NCI-H1092 treated with DMSO at 0.1 percent for 48 hours (cell line): ENCODE measurements at regions not wholly inside any gene's neighbourhood (a gene's known extent, or its start where the extent isn't known, plus 50 kb on each side); places are given as distances from the start of the nearest gene placed in this dataset.
A peak's percentile ranks its signal among the peaks of the same experiment; 100 is the strongest.

Source experiments
- DNase-seq: peaks from one replicate; lab custom pipeline; 2025; lab: John Stamatoyannopoulos, UW

DNA sequence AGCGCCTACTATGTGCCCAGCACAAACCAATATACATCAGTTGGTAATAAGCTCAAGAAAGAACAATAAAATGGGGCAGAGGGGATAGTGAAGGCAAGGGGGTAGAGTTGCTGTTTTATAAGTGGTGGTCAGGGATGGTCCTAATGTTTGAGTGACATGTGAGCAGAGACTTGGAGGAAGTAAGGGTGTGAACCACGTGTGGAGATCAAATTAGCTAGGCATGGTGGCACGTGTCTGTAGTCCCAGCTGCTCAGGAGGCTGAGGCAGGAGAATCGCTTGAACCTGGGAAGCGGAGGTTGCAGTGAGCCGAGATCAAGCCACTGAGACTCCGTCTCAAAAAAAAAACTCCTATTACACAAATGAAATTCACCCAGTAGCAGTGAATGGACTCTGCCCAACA is 56.5 kb downstream of the IRX6 start:
- DNase-seq, result no peak

GRCh38 chr16:55384288-55385247 is 60.6 kb downstream of the IRX6 start:
- DNase-seq, result no peak

- no peak for DNase-seq
Measured at GRCh38 chr16:55385359-55385758, 61.4 kb downstream of the IRX6 start.

- no peak for DNase-seq
Measured at GRCh38 chr16:55386534-55387296, 62.7 kb downstream of the IRX6 start.

DNA sequence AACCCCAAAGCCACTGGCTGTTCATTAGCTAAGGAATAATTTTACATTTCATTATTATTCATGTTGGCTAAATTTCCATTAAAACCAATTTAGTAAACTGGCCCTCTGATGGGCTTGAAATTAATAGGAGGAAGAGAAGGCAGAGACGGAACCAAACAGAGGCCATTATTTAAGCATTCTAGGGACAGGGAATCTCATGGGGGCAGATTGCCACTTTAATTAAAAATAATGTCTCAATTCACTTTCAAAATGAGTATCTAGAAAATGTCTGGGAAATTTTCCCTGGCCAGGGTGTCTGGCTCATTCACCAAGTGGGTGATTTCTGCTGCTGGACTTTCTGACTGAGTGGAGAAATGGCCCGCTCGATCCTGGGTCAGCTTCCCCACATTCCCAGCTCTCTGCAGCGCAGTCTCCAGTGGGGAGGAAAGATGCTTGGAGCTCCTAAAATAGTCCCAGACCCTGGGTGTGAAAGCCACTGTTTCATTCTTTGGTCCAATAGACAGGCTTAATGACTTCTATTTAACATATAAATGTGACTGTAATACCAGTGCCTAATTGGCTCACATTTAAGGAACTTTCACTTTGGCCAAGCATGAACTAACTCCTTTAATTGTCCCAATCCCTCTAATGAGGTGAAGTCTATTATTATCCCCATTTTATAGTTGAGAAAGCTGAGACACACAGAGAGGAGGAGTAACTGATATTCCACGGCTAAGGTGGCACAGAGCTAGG is 64.3 kb downstream of the IRX6 start:
- DNase-seq, result no peak

DNA sequence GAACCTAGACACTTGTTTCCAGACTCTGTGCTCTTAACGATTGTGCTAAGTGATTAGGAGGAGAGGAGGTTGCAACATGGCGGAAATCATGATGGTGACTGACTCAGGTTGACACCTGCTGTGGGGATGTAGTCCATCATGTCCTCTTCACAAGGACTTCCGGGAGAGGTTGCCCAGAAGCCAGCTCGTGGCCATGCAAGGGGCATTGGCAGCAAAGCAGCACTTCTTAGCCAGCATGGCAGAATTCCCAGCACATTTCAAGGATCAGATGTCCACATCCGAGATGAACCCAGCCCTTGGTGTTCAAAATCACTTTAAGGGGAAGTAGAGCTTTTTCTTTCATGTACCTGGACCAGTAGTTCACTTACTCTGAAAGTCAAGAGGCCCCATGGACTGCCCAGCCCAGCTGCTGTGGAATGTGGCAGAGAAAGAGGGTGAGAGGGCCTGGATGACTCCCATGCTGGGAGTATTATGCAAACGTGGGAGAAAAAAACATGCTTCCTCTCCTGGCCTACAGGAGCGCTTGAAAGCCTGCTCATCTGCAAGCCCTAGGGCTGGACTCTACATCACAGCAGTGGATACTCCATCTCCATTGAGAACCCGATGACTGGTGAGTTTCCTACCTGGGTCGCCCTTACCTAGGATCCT is 65.5 kb downstream of the IRX6 start:
- DNase-seq, result peak; percentile 63

DNA sequence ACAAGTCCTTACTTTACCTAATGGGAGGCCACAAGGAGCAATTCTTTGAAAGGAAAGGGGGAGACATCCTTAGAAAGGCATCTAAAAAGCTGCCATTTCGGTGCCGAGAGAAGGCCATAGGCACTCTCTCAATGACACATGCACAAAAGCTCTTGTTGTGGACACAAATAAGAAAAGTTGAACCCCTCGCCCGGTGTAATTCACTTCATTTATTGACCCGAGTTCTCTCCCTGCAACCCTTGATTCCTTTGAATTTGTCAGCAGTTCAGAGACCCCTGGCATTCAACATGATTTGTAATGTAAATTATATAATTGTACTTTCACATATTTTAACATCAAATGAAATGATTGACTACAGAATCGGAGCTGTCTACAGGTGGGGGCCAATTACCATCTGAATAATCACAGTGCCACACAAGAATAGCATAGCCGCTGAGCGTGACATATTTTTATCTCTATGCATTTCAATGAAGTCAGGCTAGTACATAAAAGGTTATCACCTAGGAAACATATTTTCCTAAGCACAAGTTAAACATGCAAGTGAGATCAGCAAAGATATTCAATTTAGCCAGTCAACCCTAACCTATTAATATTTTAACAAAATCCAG is 66.7 kb downstream of the IRX6 start:
- no peak for DNase-seq

DNA sequence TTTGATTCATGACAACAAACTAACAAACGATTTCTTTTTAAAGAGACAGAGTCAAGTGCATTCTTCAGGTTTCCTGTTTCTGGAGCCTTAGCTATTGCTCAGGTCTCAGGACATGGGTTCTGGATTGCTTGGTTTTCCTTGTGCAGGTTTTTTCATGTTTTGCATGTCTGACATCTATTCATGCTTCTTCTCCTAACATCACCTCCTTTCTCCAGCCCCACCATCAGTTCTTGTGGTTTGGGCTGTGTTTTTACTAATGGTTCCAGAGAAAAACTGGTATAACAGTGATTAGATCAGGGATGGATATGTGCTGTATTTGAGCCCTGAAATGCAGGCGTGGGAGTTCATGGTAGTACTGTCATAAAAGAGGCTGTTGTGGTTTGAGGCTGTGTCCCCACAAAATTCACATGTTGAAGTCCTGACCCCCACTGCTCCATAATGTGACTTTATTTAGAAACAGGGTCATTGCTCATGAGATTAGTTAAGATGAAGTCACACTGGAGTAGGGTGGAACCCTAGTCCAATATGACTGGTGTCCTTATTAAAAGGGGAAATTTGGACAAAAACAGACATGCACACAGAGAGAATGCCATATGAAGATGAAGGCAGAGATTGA is 67.9 kb downstream of the IRX6 start:
- DNase-seq, result no peak

DNA sequence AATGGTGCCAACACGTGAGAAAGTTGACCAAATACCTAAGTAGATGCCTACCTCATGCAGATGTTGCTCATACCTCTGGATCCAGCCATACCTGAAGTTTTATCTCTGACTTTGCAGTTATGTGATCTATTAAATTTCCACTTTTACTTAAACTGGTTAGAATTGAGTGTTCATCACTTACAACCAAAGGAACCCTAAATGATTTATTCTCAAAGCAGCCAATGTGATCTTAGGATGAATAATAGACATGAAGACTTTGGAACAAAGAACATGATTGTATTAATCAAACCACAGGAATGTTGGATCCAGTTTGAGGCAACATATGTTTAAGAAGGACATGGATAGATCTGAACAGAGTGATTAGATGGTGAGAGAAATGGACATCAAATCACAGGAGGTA is 68.7 kb downstream of the IRX6 start:
- DNase-seq, result no peak

DNA sequence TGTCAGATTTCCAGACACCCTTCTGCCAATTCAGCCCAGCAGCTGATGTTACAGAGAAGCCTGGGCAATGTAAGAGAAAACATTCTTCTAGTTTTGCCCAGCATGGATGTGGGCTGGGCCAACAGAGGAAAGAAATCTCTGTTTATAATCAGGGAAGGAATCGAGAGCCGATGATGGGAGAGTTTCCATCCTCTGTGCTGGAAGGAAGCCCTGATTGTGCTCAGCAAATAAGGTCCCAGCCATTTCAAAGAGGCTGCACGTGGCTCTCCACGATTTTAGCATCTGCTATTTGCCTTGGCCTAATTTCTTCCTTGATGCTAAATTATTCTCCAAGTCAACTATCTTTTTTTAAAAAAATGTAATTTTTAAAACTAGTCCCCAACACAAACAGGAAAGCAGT is 70.0 kb downstream of the IRX6 start:
- DNase-seq, result no peak

GRCh38 chr16:55398762-55399161 is 74.8 kb downstream of the IRX6 start:
- no peak for DNase-seq

DNA sequence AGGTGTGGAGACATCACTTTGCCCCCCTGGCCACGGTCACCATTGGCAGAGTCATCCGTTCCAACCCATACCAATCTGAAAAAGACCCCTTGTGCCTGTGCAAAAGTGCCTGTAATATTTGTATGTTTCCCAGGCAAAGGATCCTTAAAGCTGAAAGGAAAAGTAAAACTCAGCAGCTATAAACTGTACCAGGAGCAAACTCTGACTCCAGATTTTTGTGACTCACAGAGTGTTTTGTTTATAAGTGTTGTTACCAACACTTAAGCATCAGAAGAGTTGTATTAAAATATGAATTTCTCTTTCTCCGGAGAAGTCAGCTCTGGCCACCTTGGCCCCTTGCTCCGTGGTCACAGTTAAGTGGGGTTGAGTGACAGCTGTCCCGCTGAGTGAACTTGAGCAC is 75.9 kb downstream of the IRX6 start:
- no peak for DNase-seq

GRCh38 chr16:55401046-55401445 is 77.0 kb downstream of the IRX6 start:
- DNase-seq, result no peak

GRCh38 chr16:55403464-55403863 is 75.5 kb upstream of the MMP2 start:
- no peak for DNase-seq

- no peak for DNase-seq
Measured at GRCh38 chr16:55406651-55407050, 72.3 kb upstream of the MMP2 start.

GRCh38 chr16:55408661-55409060 is 70.3 kb upstream of the MMP2 start:
- no peak for DNase-seq

DNA sequence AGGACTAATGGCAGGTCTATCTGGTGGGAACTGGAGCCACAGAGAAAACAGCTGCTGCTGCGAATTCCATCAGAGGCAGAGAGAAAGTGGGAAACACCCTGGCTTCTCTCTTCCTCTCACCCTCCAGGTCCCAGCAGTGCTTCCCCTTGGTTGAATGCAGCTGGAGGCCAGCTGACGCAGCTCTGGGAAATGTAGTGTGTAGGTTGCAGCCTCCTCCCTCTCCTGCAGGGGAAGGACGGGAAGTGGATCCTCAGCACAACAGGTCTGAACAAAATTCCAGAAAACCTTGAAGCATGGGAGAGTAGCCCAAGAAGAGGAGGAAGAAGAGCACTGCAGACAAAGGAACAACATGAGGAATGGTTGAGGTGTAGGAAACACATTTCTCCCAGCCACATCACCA is 67.8 kb upstream of the MMP2 start:
- no peak for DNase-seq

DNA sequence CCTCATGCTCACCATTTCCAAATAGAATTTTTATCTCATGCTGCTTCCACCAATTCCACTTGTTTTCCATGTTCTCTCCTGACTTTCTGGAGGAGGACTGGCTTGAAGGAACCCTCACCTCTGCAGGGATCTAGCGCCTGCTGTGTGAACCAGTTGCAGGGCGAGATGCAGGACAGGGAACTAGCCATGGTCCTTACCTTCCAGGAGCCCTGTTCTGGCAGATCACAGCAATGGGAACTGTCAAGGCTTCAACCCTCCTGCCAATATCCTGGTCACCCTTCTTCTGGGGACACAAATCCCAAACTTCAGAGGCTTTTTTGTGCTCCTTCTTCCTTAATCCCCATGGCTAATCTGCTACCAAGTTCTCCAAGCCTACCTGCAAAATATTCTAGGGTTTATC is 60.4 kb upstream of the MMP2 start:
- DNase-seq, result no peak

- no peak for DNase-seq
Measured at GRCh38 chr16:55421226-55421625, 57.8 kb upstream of the MMP2 start.

DNA sequence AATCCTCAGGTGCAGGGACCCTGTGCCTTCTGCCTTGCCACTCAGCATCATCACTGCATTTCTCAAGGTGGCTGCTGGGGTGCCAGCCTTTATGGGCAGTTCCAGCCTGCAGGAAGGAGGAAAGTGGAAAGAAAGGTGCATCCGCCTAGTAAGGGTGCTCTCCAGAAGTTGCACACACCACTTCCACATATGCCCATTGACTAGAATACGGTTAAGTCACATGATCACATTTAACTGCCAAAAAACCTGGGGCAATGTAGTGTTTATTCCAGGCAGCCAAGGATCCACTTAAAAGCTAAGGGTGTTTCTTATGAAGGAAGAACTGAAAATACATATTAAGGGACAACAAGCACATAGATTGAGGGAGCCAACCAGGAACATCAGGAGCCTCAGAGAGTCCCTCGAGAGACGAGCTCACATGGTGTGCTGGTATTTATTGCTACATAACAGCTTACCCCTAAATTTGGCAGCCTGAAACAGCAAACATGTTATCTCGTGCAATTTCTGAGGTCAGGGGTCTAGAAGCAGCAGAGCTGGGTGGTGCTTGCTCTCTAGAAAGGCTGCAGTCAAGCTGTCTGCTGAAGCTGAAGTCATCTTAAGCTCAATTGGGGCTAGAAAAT is 52.0 kb upstream of the MMP2 start:
- DNase-seq, result no peak
